Common myeloid progenitor, CD34-positive (primary cell): ENCODE measurements at regions not wholly inside any gene's neighbourhood (a gene's known extent, or its start where the extent isn't known, plus 50 kb on each side); places are given as distances from the start of the nearest gene placed in this dataset.

ENCODE experiments used
- CTCF ChIA-PET: fragments of 350-600 bp; sonication (Branson Sonifier 250); formaldehyde crosslinking; loops from one replicate; lab custom pipeline; 2021; ENCODE audit warnings: antibody characterized with exemption; lab: Charles Lee
- POLR2A ChIA-PET: fragments of 350-600 bp; sonication (Branson Sonifier 250); formaldehyde crosslinking; loops from one replicate; lab custom pipeline; 2021; ENCODE audit warnings: antibody characterized with exemption; lab: Charles Lee
- DNase-seq, 3 donors: peaks; one replicate each; pipeline versions ENCODE4 v3.0.0 to v3.0.0-alpha.2; 2013
- H3K27ac ChIP-seq, 2 experiments: 1 replicate in 1 of 2; 2 replicates in 1 of 2; pipeline ENCODE4 v1.7.0; 2013; ENCODE audit warnings: inconsistent platforms in 2 of 2, low read length in 2 of 2, mild to moderate bottlenecking in 2 of 2, low read depth in 1 of 2, moderate library complexity in 1 of 2; ENCODE audit not compliant: severe bottlenecking in 2 of 2, insufficient read depth in 1 of 2, poor library complexity in 1 of 2
- H3K27me3 ChIP-seq, 5 experiments: replicated peaks in 2 of 5; 1 replicate in 3 of 5; 2 replicates in 2 of 5; pipeline versions ENCODE4 v1.6.1 to v1.7.0; 2013; ENCODE audit warnings: low read length in 4 of 5, mild to moderate bottlenecking in 2 of 5, moderate library complexity in 2 of 5, inconsistent platforms in 1 of 5; ENCODE audit not compliant: insufficient read depth in 5 of 5, control insufficient read depth in 4 of 5
- H3K36me3 ChIP-seq, 4 experiments: 1 replicate in 2 of 4; 2 replicates in 2 of 4; pipeline versions ENCODE4 v1.6.1 to v1.7.0; 2013; ENCODE audit warnings: low read length in 3 of 4, control low read depth in 1 of 4, mild to moderate bottlenecking in 1 of 4; ENCODE audit not compliant: control insufficient read depth in 4 of 4, insufficient read depth in 4 of 4
- H3K4me1 ChIP-seq, 4 experiments: 1 replicate in 3 of 4; 2 replicates in 1 of 4; pipeline versions ENCODE4 v1.6.1 to v1.7.1; 2013; ENCODE audit warnings: low read length in 3 of 4, mild to moderate bottlenecking in 3 of 4, control low read depth in 1 of 4, inconsistent platforms in 1 of 4, moderate library complexity in 1 of 4; ENCODE audit not compliant: control insufficient read depth in 4 of 4, insufficient read depth in 4 of 4; ENCODE audit errors: control extremely low read depth in 1 of 4
- H3K4me3 ChIP-seq, 7 experiments: 1 replicate in 4 of 7; 2 replicates in 3 of 7; pipeline versions ENCODE4 v1.5.1 to v1.7.0; 2013; ENCODE audit warnings: mild to moderate bottlenecking in 7 of 7, low read length in 6 of 7, moderate library complexity in 6 of 7, inconsistent platforms in 2 of 7, low read depth in 2 of 7, control low read depth in 1 of 7; ENCODE audit not compliant: insufficient read depth in 4 of 7, control insufficient read depth in 1 of 7; ENCODE audit errors: extremely low read depth in 1 of 7
- H3K9me3 ChIP-seq, 5 experiments: 1 replicate in 4 of 5; 2 replicates in 1 of 5; pipeline versions ENCODE4 v1.6.1 to v1.7.1; 2013; ENCODE audit warnings: low read length in 4 of 5, mild to moderate bottlenecking in 2 of 5, inconsistent platforms in 1 of 5, low read depth in 1 of 5, moderate library complexity in 1 of 5; ENCODE audit not compliant: control insufficient read depth in 4 of 5, insufficient read depth in 2 of 5; ENCODE audit errors: control extremely low read depth in 1 of 5
- WGBS: methylation state at CpG from one replicate; pipeline ENCODE4 v1.1.5; 2013; ENCODE audit not compliant: insufficient coverage; 5-methylcytosine and 5-hydroxymethylcytosine counted together

- Histone ChIP-seq H3K27me3 (peaks cover 0 to 12% (median 4%) of the 10 kb centered on the region in 5 experiments), H3K4me3 (no peak overlapping the region), H3K36me3 (no peaks in the 10 kb centered on the region), H3K9me3 (peaks cover 0 to 2% (median 0%) of the 10 kb centered on the region in 5 experiments), H3K4me1 (no peaks in the 10 kb centered on the region), H3K27ac (no peak overlapping the region)
- no peak for DNase-seq
- 100% methylated on average over 1 of the region's 2 CpGs for WGBS
- CTCF ChIA-PET: no interaction called here
- POLR2A ChIA-PET: no interaction called here
These were observed 121.6 kb upstream of the TNPO1 start for GRCh38 chr5:72694856-72695255.

GRCh38 chr5:72693546-72694205 lies 122.8 kb upstream of the TNPO1 start:
- DNase-seq: no peak
- H3K4me3 ChIP-seq: no peak overlapping the region
- H3K36me3 ChIP-seq: no peaks in the 10 kb centered on the region
- ChIA-PET CTCF (no interaction called here), POLR2A (no interaction called here)
- peaks cover 0 to 12% (median 4%) of the 10 kb centered on the region in 5 experiments for H3K27me3 ChIP-seq
- H3K27ac ChIP-seq: no peak overlapping the region
- no peaks in the 10 kb centered on the region for H3K4me1 ChIP-seq
- peaks cover 0 to under 1% (median 0%) of the 10 kb centered on the region in 5 experiments for H3K9me3 ChIP-seq
- WGBS: 69% methylated on average over 3 of the region's 5 CpGs

- Histone ChIP-seq H3K27me3 (peaks cover 0 to 12% (median 4%) of the 10 kb centered on the region in 5 experiments), H3K9me3 (no peaks in the 10 kb centered on the region), H3K4me1 (no peaks in the 10 kb centered on the region), H3K27ac (no peak overlapping the region), H3K36me3 (no peaks in the 10 kb centered on the region), H3K4me3 (no peak overlapping the region)
- POLR2A ChIA-PET: no interaction called here
- no peak for DNase-seq
- CTCF ChIA-PET: no interaction called here
- WGBS: 100% methylated on average over 6 of the region's 9 CpGs
These were observed 123.6 kb upstream of the TNPO1 start for GRCh38 chr5:72692651-72693442.

GRCh38 chr5:72692231-72692637 lies 124.2 kb upstream of the TNPO1 start:
- WGBS: 100% methylated on average over 1 of the region's 4 CpGs
- Histone ChIP-seq H3K36me3 (no peaks in the 10 kb centered on the region), H3K4me1 (no peaks in the 10 kb centered on the region), H3K9me3 (no peaks in the 10 kb centered on the region), H3K27me3 (peaks cover 0 to 12% (median 4%) of the 10 kb centered on the region in 5 experiments), H3K4me3 (no peak overlapping the region), H3K27ac (no peak overlapping the region)
- no peak for DNase-seq
- CTCF ChIA-PET: no interaction called here
- POLR2A ChIA-PET: no interaction called here

- Histone ChIP-seq H3K27me3 (peaks cover 0 to 12% (median 4%) of the 10 kb centered on the region in 5 experiments), H3K36me3 (no peaks in the 10 kb centered on the region), H3K4me1 (no peaks in the 10 kb centered on the region), H3K4me3 (no peak overlapping the region), H3K27ac (no peak overlapping the region), H3K9me3 (no peaks in the 10 kb centered on the region)
- POLR2A ChIA-PET: no interaction called here
- DNase-seq: no peak
- 100% methylated on average over 3 of the region's 3 CpGs for WGBS
- CTCF ChIA-PET: no interaction called here
These were observed 124.7 kb upstream of the TNPO1 start for GRCh38 chr5:72691751-72692150.

GRCh38 chr5:72688916-72689315 lies 127.5 kb upstream of the TNPO1 start:
- H3K4me1 ChIP-seq: no peaks in the 10 kb centered on the region
- POLR2A ChIA-PET: no interaction called here
- peaks cover 0 to 12% (median 4%) of the 10 kb centered on the region in 5 experiments for H3K27me3 ChIP-seq
- DNase-seq: no peak
- no peaks in the 10 kb centered on the region for H3K9me3 ChIP-seq
- no CpG with 5 or more reads among the region's 3 CpGs for WGBS
- CTCF ChIA-PET: no interaction called here
- H3K36me3 ChIP-seq: no peaks in the 10 kb centered on the region
- no peak overlapping the region for H3K4me3 ChIP-seq
- no peak overlapping the region for H3K27ac ChIP-seq

- H3K4me3 ChIP-seq: no peak overlapping the region
- WGBS: 71% methylated on average over 1 of the region's 1 CpG
- POLR2A ChIA-PET: no interaction called here
- H3K27ac ChIP-seq: no peak overlapping the region
- CTCF ChIA-PET: interaction anchor here (0.8 kb wide), 1 partner anchor 26 kb away, joined by 3 read pairs; no protein-coding TSS in a partner anchor
- H3K27me3 ChIP-seq: peaks cover 0 to 12% (median 3%) of the 10 kb centered on the region in 5 experiments
- no peaks in the 10 kb centered on the region for H3K36me3 ChIP-seq
- DNase-seq: no peak
- H3K4me1 ChIP-seq: no peaks in the 10 kb centered on the region
- H3K9me3 ChIP-seq: peaks cover 0 to 7% (median 0%) of the 10 kb centered on the region in 5 experiments
These were observed 129.2 kb upstream of the TNPO1 start for GRCh38 chr5:72687288-72687687.
